ENCODE measurements at regions not wholly inside any gene's neighbourhood (a gene's known extent, or its start where the extent isn't known, plus 50 kb on each side); places are given as distances from the start of the nearest gene placed in this dataset.

GRCh38 chrY:15775880-15776279 is 1251.6 kb downstream of the NLGN4Y start:
- Histone ChIP-seq H3K36me3 (no peaks in the 10 kb centered on the region), H3K27me3 (no peaks in the 10 kb centered on the region), H3K4me1 (no peaks in the 10 kb centered on the region), H3K4me3 (no peak overlapping the region), H3K9me3 (no peaks in the 10 kb centered on the region), H3K27ac (replicated peaks in 1 of 4) (no peak overlapping the region)
- no peak for DNase-seq (ENCODE audit: extremely low spot score)
- TF ChIP-seq CTCF (IDR thresholded peaks at IDR 0.05) (no peak), POLR2A (IDR thresholded peaks at IDR 0.05; ENCODE audit: low read depth) (no peak), POLR2AphosphoS5 (IDR thresholded peaks at IDR 0.05) (no peak), EP300 (IDR thresholded peaks at IDR 0.05) (no peak)
- intact Hi-C loops (cut with DNase I) = no loop called here
- WGBS = no CpG with 5 or more reads among the region's 3 CpGs

- intact Hi-C loops (cut with DNase I) = no loop called here
- DNase-seq (ENCODE audit: extremely low spot score) = no peak
- Histone ChIP-seq H3K9me3 (no peaks in the 10 kb centered on the region), H3K4me1 (no peaks in the 10 kb centered on the region), H3K27me3 (no peaks in the 10 kb centered on the region), H3K27ac (replicated peaks in 1 of 4) (no peak overlapping the region), H3K4me3 (no peak overlapping the region), H3K36me3 (no peaks in the 10 kb centered on the region)
- no peak for TF ChIP-seq POLR2A (IDR thresholded peaks at IDR 0.05; ENCODE audit: low read depth)
- TF ChIP-seq EP300 (IDR thresholded peaks at IDR 0.05) = no peak
- no peak for TF ChIP-seq POLR2AphosphoS5 (IDR thresholded peaks at IDR 0.05)
- TF ChIP-seq CTCF (IDR thresholded peaks at IDR 0.05) = no peak
Measured at GRCh38 chrY:15779891-15780290, 1255.6 kb downstream of the NLGN4Y start.

GRCh38 chrY:15800021-15800420 is 1275.7 kb downstream of the NLGN4Y start:
- intact Hi-C loops (cut with DNase I) = no loop called here
- Histone ChIP-seq H3K9me3 (no peaks in the 10 kb centered on the region), H3K27ac (replicated peaks in 1 of 4) (no peak overlapping the region), H3K4me3 (no peak overlapping the region), H3K27me3 (no peaks in the 10 kb centered on the region), H3K4me1 (no peaks in the 10 kb centered on the region), H3K36me3 (no peaks in the 10 kb centered on the region)
- WGBS = no CpG with 5 or more reads among the region's 3 CpGs
- no peak for DNase-seq (ENCODE audit: extremely low spot score)
- TF ChIP-seq POLR2AphosphoS5 (IDR thresholded peaks at IDR 0.05) (no peak), EP300 (IDR thresholded peaks at IDR 0.05) (no peak), POLR2A (IDR thresholded peaks at IDR 0.05; ENCODE audit: low read depth) (no peak), CTCF (IDR thresholded peaks at IDR 0.05) (no peak)

- intact Hi-C loops (cut with DNase I) = no loop called here
- H3K4me3 ChIP-seq = no peak overlapping the region
- H3K27ac ChIP-seq (replicated peaks in 1 of 4) = no peak overlapping the region
- no peak for TF ChIP-seq CTCF (IDR thresholded peaks at IDR 0.05)
- no peak for TF ChIP-seq POLR2A (IDR thresholded peaks at IDR 0.05; ENCODE audit: low read depth)
- TF ChIP-seq EP300 (IDR thresholded peaks at IDR 0.05) = no peak
- no peak for TF ChIP-seq POLR2AphosphoS5 (IDR thresholded peaks at IDR 0.05)
- no peaks in the 10 kb centered on the region for H3K4me1 ChIP-seq
- no peaks in the 10 kb centered on the region for H3K27me3 ChIP-seq
- no peaks in the 10 kb centered on the region for H3K9me3 ChIP-seq
- DNase-seq (ENCODE audit: extremely low spot score) = no peak
- H3K36me3 ChIP-seq = no peaks in the 10 kb centered on the region
Measured at GRCh38 chrY:15805985-15806384, 1281.7 kb downstream of the NLGN4Y start.

GRCh38 chrY:15814241-15814640 is 1289.9 kb downstream of the NLGN4Y start:
- TF ChIP-seq CTCF (IDR thresholded peaks at IDR 0.05) = no peak
- TF ChIP-seq POLR2AphosphoS5 (IDR thresholded peaks at IDR 0.05) = no peak
- no peak for TF ChIP-seq EP300 (IDR thresholded peaks at IDR 0.05)
- TF ChIP-seq POLR2A (IDR thresholded peaks at IDR 0.05; ENCODE audit: low read depth) = no peak
- no peak overlapping the region for H3K27ac ChIP-seq (replicated peaks in 1 of 4)
- no peak overlapping the region for H3K4me3 ChIP-seq
- no CpG with 5 or more reads among the region's 6 CpGs for WGBS
- no peaks in the 10 kb centered on the region for H3K9me3 ChIP-seq
- intact Hi-C loops (cut with DNase I) = no loop called here
- no peaks in the 10 kb centered on the region for H3K27me3 ChIP-seq
- DNase-seq (ENCODE audit: extremely low spot score) = no peak
- no peaks in the 10 kb centered on the region for H3K4me1 ChIP-seq
- H3K36me3 ChIP-seq = no peaks in the 10 kb centered on the region

Measured in esophagus muscularis mucosa (tissue), 4 donors.